ENCODE measurements at regions not wholly inside any gene's neighbourhood (a gene's known extent, or its start where the extent isn't known, plus 50 kb on each side); places are given as distances from the start of the nearest gene placed in this dataset.

GRCh38 chr15:61421470-61421869 lies 192.4 kb upstream of the RORA start:
- TF ChIP-seq CTCF (IDR thresholded peaks at IDR 0.05 in 2 of 3, conservative IDR thresholded peaks at IDR 0.05 in 1 of 3; ENCODE audit: control insufficient read depth in 2 of 3, extremely low read depth in 1 of 3, insufficient read depth in 1 of 3, low read depth in 3 of 3, low read length in 3 of 3) (no peak), NFIC (IDR thresholded peaks at IDR 0.05; ENCODE audit: low read depth, low read length) (no peak), POLR2A (IDR thresholded peaks at IDR 0.05; ENCODE audit: low read depth, low read length) (no peak), STAT1 (conservative IDR thresholded peaks at IDR 0.05) (no peak), ZBED1 (IDR thresholded peaks at IDR 0.05; ENCODE audit: borderline replicate concordance) (no peak), EZH2 (IDR thresholded peaks at IDR 0.05; ENCODE audit: borderline replicate concordance, control insufficient read depth, low read depth, low read length) (no peak), USF2 (IDR thresholded peaks at IDR 0.05; ENCODE audit: borderline replicate concordance, low read depth, low read length) (no peak), JUND (IDR thresholded peaks at IDR 0.05; ENCODE audit: low read depth, low read length) (no peak), POLR2AphosphoS2 (IDR thresholded peaks at IDR 0.05; ENCODE audit: low read depth, low read length) (no peak), JUNB (IDR thresholded peaks at IDR 0.05) (no peak), BRCA1 (IDR thresholded peaks at IDR 0.05; ENCODE audit: low read depth, low read length) (no peak), RCOR1 (conservative IDR thresholded peaks at IDR 0.05; ENCODE audit: low read depth, low read length) (no peak), FOXM1 (IDR thresholded peaks at IDR 0.05; ENCODE audit: low read depth, low read length) (no peak)
